COLO668 (cell line): ENCODE measurements at regions not wholly inside any gene's neighbourhood (a gene's known extent, or its start where the extent isn't known, plus 50 kb on each side); places are given as distances from the start of the nearest gene placed in this dataset.
"Not testable (repeated sequence)": the region's sequence is repeated elsewhere in the genome, so short reads cannot be mapped to it uniquely, and the experiment has no call there.

Experiments
- DNase-seq: peaks from one replicate; lab custom pipeline; 2025; ENCODE audit not compliant: unreplicated experiment; lab: John Stamatoyannopoulos, UW

DNA sequence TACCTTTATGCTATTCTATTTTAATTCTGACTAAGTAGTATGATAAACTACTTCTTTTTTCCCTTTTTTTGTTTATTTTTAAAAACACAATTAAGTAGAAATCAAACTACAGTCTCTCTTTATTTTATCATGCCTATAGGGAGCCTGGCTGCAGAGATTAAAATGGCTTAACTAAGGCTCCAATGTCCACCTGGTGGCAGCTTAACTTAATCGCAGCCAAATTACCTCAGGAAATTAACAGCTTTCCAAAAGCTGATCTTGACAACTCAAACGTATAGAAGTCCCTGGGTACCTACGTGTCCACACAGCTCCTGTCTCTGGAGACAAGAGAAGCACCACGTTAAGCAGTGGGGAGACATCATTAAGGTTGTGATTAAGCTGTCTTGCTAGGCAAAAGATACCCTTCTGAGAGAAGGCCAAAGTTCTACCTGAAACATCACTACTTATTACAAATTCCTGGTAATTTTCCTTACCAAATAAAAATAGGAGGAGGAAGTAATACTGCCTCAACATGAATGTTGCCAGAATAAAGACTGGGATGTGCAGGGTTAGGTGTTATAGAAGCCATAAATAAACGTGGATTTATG lies 63.2 kb upstream of the SNX19 start:
- peak; percentile 4 for DNase-seq

GRCh38 chr11:130980071-130980862 lies 64.0 kb upstream of the SNX19 start:
- no peak for DNase-seq

GRCh38 chr11:130984241-130984640 lies 68.0 kb upstream of the SNX19 start:
- not testable (repeated sequence) for DNase-seq

DNA sequence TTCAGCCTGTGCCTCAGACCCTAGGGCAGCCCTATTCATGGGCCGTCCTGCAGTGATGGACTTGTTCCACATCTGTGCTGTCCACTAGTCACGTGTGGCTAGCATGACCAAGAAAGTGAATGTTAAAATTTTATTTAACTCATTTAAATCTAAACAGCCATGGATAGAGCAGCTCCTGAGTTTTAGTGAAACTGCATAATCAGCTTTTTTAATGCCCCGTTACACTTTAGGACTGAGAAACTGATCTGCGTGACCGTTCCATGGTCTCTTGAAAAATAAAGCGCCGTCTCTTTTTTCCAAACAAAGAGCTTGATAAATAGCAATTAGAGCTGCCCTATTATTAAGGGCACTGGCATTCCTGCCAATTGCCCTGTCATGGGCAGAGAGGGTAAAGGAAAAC lies 76.5 kb upstream of the SNX19 start:
- no peak for DNase-seq

DNA sequence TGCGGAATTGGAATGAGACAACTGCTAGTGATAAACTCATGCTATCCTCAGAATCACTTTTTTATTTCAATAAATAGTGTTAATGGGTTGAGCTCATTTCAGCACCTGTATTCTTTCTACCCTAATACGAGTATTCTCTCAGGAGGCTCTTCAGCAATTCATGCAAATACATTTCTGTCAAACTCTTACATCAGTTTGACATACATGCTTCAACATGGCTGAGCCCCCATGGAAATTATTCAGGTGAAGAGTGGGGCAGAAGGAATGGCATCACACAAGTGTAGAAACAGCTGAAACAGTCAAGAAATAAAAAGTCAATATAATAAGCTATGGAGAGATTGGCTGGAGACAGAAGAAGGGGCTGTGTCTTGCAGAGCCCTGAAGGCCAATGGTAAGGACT lies 77.8 kb upstream of the SNX19 start:
- DNase-seq = no peak

DNA sequence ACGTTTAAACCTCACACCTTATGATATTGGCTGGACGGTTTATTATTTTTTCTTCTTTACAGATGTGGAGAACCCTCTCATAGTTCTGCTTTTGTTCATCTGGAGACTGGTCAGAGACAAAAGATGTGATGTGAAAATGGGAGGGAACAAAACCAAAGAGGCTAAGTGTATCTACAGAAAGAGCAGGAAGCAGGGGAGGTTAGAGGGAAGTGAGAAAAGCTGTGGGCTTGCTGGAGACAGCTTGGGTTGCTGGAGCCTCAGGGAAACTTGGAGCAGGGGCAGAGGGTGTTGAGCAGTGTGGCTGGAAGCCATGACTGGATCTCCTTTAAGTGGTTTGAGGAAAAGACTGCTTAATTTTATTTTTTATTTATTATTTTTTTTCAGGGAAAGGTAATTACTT lies 79.0 kb upstream of the SNX19 start:
- no peak for DNase-seq

- no peak for DNase-seq
These were observed 81.0 kb upstream of the SNX19 start for GRCh38 chr11:130997278-130997677.

DNA sequence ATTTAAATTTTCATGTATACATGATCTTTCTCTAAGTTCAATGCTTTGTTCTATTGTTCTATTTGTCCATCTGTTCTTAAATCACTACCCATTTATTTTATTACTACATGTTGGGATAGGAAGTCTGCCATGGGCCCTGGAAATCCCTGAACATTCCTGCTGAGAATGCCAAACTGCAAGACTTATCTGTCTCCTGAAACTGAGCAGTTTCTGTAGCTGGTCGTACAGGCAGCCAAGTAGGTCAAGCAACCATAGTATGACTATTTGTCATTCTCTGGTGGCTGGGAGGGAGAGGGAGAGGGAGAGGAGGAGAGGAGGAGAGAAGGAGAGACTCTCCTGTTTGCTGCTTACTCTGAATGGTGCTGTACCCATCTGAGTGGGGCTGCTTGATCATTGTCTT lies 82.8 kb upstream of the SNX19 start:
- no peak for DNase-seq

GRCh38 chr11:130999992-131000770 lies 83.9 kb upstream of the SNX19 start:
- DNase-seq = peak; percentile 35

DNA sequence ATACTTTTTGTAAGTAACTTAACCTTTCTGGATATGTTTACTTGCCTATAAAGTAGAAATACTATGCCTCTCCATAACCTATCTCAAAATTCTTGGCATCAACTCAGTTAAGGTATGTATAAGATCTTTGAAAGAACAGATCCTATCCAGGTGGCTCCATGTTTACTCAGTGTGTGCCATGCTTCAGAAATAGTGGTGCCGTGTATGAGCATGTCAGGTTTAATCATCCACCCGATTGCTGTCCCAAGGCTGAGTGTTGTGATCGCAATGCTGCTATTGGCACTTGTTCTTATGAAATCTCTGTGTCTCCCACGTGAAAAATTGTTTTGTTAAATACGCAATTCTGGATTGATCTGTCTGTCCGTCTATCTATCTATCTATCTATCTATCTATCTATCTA lies 85.9 kb upstream of the SNX19 start:
- DNase-seq = no peak

- no peak for DNase-seq
These were observed 89.5 kb upstream of the SNX19 start for GRCh38 chr11:131005829-131006228.

DNA sequence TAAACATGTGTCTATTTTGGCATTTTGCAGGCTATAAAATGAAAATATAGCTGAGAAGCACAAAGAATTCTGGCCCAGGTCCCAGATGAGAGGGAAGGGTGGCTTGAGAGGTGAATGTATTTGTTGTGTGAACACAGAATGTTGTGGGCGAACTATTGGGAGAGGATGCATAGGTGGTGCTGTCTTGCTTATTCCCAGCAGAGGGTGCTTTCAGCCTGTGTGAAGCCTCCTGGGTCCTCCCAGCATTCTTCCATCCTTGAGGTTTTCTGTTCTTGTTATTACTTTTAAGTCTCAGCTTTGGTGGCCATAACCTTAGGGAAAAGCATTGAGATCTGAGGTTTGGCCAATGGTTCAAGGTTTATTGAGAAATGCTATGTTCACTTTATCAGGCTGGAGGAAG lies 108.7 kb upstream of the SNX19 start:
- peak; percentile 15 for DNase-seq

DNA sequence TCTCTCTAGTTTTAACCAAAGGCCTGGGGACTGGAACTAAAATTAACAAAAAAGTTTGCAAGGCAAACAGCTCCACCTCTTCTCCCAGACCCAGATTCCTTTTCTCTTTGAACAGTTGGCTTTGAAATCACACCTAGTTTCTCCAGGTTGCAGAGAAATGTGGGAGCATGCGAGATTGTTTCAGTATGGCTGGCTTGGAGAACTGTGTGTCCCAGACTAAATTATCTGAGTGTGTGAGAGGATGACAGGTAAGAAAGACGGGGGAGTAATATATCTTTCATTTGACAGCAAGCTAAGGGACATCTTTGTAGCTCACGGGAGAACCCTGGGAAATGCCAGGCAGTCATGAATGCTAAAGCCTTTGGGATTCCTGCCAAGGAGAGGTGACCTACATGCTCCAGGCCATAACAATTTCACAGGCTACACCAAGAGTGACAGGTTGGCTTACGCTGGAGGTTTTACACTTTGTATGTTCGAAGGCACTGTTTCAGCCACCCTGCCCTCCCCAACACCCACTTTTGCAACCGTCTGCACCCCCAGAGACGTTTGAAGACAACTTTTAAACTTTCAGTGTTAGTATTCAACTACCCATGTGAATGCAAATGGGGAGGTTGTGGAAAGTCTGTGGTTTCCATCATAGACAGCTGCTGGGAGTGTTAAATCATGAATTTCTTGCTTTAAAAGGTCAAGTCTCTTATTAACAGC lies 109.3 kb upstream of the SNX19 start:
- no peak for DNase-seq

GRCh38 chr11:131027491-131027890 lies 111.2 kb upstream of the SNX19 start:
- DNase-seq = no peak

DNA sequence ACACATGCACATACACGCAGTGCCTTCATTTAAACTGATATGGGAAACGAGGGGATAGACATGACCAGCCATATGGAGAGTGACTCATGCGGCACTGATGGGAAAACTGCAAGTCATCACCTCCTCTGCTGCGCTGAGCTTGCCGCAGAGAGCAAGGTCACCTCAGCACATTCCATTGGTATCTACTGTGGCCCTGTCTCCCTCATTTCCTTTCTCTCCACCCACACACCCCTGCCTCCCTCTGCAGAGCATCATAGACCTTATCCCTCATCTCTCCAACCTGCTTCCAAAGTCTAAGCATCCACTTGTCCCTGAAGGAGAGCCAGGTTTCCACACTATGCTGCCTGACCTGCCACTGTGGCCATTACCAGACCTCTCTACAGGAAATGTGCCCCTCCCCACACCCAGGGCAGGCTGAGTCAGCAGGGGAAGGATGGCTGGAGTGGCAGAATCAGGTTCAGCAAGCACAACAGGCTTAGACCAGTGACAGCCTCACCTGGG lies 116.9 kb upstream of the SNX19 start:
- peak; percentile 55 for DNase-seq

DNA sequence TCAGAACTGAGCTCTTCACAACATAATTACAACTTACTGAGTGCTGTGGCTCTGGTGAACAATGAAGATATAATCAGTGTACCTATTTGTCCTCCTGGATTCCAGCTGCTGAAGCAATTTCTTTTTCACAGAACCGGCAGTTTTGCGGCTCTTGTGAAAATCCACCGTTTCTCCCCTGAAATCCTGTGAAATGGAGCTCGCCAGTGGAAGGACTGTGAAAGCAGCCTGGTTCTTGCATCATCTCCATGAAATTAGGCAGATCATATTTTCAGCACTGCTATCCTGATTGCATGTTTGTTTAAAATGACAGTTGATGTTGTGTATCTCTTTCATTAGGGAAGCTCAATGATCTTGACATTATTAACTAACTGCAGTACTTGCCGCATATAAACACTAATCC lies 120.2 kb upstream of the SNX19 start:
- DNase-seq = no peak

GRCh38 chr11:131037873-131038272 lies 121.6 kb upstream of the SNX19 start:
- no peak for DNase-seq

- DNase-seq = peak; percentile 19
These were observed 122.3 kb upstream of the SNX19 start for GRCh38 chr11:131038597-131038996.

GRCh38 chr11:131041331-131042040 lies 125.2 kb upstream of the SNX19 start:
- DNase-seq = no peak

GRCh38 chr11:131042041-131042390 lies 125.7 kb upstream of the SNX19 start:
- no peak for DNase-seq

GRCh38 chr11:131043251-131043650 lies 127.0 kb upstream of the SNX19 start:
- DNase-seq = no peak
